ENCODE measurements at regions not wholly inside any gene's neighbourhood (a gene's known extent, or its start where the extent isn't known, plus 50 kb on each side); places are given as distances from the start of the nearest gene placed in this dataset.

- Histone ChIP-seq H3K4me3 (no peak overlapping the region), H3K27me3 (no peaks in the 10 kb centered on the region), H3K27ac (no peak overlapping the region), H3K9me3 (no peaks in the 10 kb centered on the region), H3K36me3 (no peaks in the 10 kb centered on the region), H3K4me1 (no peaks in the 10 kb centered on the region)
- no peak for DNase-seq
- TF ChIP-seq POLR2A (IDR thresholded peaks at IDR 0.05), result no peak
- TF ChIP-seq, protein P1, sequence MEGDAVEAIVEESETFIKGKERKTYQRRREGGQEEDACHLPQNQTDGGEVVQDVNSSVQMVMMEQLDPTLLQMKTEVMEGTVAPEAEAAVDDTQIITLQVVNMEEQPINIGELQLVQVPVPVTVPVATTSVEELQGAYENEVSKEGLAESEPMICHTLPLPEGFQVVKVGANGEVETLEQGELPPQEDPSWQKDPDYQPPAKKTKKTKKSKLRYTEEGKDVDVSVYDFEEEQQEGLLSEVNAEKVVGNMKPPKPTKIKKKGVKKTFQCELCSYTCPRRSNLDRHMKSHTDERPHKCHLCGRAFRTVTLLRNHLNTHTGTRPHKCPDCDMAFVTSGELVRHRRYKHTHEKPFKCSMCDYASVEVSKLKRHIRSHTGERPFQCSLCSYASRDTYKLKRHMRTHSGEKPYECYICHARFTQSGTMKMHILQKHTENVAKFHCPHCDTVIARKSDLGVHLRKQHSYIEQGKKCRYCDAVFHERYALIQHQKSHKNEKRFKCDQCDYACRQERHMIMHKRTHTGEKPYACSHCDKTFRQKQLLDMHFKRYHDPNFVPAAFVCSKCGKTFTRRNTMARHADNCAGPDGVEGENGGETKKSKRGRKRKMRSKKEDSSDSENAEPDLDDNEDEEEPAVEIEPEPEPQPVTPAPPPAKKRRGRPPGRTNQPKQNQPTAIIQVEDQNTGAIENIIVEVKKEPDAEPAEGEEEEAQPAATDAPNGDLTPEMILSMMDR (IDR thresholded peaks at IDR 0.05), result no peak
Measured at GRCh38 chr9:14478175-14479162, 164.5 kb upstream of the NFIB start.

DNA sequence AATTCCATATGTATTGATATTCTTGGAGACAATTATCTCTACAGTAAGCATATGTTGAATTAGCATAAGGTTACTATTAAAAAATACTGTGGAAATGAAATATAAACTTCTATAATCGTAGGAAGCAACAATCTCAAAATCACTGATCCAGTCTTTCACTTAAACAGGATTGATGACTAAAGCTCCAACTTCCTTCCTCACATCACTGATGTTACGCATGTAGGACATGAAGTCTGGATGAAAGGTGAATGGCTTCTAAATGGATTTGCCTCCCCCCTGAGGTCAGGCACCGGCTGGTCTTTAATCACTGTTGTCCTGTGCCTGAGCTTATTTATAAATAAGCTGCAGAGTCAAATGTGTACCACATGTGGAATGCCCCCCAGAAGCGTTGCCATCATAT is 157.1 kb upstream of the NFIB start:
- DNase-seq, result no peak
- Histone ChIP-seq H3K27me3 (no peaks in the 10 kb centered on the region), H3K36me3 (no peaks in the 10 kb centered on the region), H3K27ac (no peak overlapping the region), H3K4me1 (no peaks in the 10 kb centered on the region), H3K4me3 (no peak overlapping the region), H3K9me3 (no peaks in the 10 kb centered on the region)
- no peak for TF ChIP-seq POLR2A (IDR thresholded peaks at IDR 0.05)
- TF ChIP-seq, protein P1 (IDR thresholded peaks at IDR 0.05), result no peak

DNA sequence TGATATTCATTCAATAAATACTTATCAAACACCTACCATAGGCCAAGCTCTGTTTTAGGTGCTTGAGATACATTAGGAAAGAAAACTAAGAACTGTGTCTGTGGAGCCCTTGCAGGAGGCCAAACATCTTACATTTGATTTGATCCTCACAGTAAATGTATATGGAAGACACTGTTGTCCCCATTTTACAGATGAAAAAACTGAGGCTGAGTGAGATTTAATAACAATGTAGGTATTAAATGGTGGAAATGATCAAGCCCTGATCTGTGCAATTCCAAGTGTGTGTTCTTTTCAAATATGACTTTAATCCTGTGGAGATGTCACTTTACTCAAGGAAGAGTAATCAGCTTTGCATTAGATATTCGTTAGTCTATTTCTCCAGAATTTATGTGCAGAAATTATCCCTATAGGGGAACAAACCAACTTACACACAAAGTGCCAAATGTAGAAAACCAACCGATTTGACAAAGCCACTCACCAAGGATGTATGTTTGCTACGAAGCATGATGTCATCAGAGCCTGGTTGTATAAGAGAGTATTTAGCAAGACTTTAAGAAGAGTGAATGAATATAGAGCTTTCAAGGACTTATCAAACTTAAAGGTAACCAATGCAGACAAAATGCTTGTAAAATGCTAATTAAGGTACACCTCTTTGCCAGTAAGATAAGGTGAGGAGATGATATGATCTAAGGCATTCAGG is 153.9 kb upstream of the NFIB start:
- Histone ChIP-seq H3K27me3 (no peaks in the 10 kb centered on the region), H3K36me3 (no peaks in the 10 kb centered on the region)
- TF ChIP-seq, protein P1 (IDR thresholded peaks at IDR 0.05), result no peak
- no peak for TF ChIP-seq POLR2A (IDR thresholded peaks at IDR 0.05)

DNA sequence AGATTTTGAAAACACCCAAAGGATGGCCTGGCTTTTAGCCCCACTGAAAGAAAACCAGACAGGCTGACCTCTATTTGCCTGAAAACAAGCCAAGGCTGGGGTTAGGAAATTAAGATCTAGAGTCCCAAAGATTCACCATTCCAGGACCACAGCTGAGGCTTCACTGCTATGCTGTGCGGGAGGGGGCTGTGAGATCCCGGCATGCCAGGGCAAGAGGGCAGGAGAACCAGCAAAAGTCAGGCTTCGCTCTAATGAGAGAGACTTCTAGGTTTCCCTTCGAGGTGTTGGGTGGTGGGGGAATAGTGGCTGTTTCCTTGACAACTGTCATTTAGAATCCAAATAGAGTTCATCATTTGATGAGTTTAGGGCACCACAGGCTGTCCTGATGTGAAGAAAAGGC is 152.9 kb upstream of the NFIB start:
- H3K36me3 ChIP-seq, result no peaks in the 10 kb centered on the region
- no peak for DNase-seq
- H3K9me3 ChIP-seq, result no peaks in the 10 kb centered on the region
- no peaks in the 10 kb centered on the region for H3K4me1 ChIP-seq
- no peak overlapping the region for H3K27ac ChIP-seq
- no peak overlapping the region for H3K4me3 ChIP-seq
- no peaks in the 10 kb centered on the region for H3K27me3 ChIP-seq
- no peak for TF ChIP-seq POLR2A (IDR thresholded peaks at IDR 0.05)
- TF ChIP-seq, protein P1 (IDR thresholded peaks at IDR 0.05), result no peak

More for the DNA sequence above, 153.9 kb upstream of the NFIB start:
- Histone ChIP-seq H3K4me1 (no peaks in the 10 kb centered on the region), H3K27ac (no peak overlapping the region), H3K4me3 (no peak overlapping the region), H3K9me3 (no peaks in the 10 kb centered on the region)
- no peak for DNase-seq

- DNase-seq, result no peak
- no peak overlapping the region for H3K4me3 ChIP-seq
- TF ChIP-seq, protein P1 (IDR thresholded peaks at IDR 0.05), result no peak
- TF ChIP-seq POLR2A (IDR thresholded peaks at IDR 0.05), result no peak
Measured at GRCh38 chr9:14466429-14466818, 152.5 kb upstream of the NFIB start.

More at GRCh38 chr9:14466429-14466818, 152.5 kb upstream of the NFIB start:
- no peaks in the 10 kb centered on the region for H3K27me3 ChIP-seq
- no peaks in the 10 kb centered on the region for H3K9me3 ChIP-seq
- no peak overlapping the region for H3K27ac ChIP-seq
- no peaks in the 10 kb centered on the region for H3K36me3 ChIP-seq
- no peaks in the 10 kb centered on the region for H3K4me1 ChIP-seq

Measured in Peyer's patch (tissue), 4 donors.